ENCODE measurements at regions not wholly inside any gene's neighbourhood (a gene's known extent, or its start where the extent isn't known, plus 50 kb on each side); places are given as distances from the start of the nearest gene placed in this dataset.

- no peak for TF ChIP-seq CTCF (IDR thresholded peaks at IDR 0.05; ENCODE audit: low read depth, low read length, poor library complexity, severe bottlenecking)
- TF ChIP-seq EZH2phosphoT487 (IDR thresholded peaks at IDR 0.05; ENCODE audit: borderline replicate concordance, low read length): no peak
Observed at GRCh38 chr6:19986691-19987438, 149.7 kb downstream of the ID4 start.

Measured in DOHH2 (cell line).